SK-N-SH (cell line): ENCODE measurements at regions not wholly inside any gene's neighbourhood (a gene's known extent, or its start where the extent isn't known, plus 50 kb on each side); places are given as distances from the start of the nearest gene placed in this dataset.

Source experiments
- CTCF ChIA-PET: fragments of 300-600, 350-600 bp; formaldehyde crosslinking; extraction: SDS; loops from one replicate; lab custom pipeline; 2021; lab: Yijun Ruan, JAX
- POLR2A ChIA-PET: fragments of 350-600 bp; sonication (Branson Sonifier 250); formaldehyde crosslinking; extraction: SDS; loops from one replicate; lab custom pipeline; 2020; ENCODE audit warnings: antibody characterized with exemption, inconsistent platforms; lab: Yijun Ruan, JAX
- DNase-seq: peaks from one replicate; pipeline ENCODE4 v3.0.0; 2012
- H2AFZ ChIP-seq: fragments of 200-600 bp; sonication (generic); 2 replicates; pipeline ENCODE4 v1.8.1; 2016; ENCODE audit warnings: antibody characterized with exemption, mild to moderate bottlenecking, low read depth
- H3F3A ChIP-seq: fragments of 200-600 bp; sonication (generic); replicated peaks from 2 replicates; pipeline ENCODE3; 2016; ENCODE audit warnings: antibody characterized with exemption, mild to moderate bottlenecking; ENCODE audit not compliant: insufficient read depth
- H3K27ac ChIP-seq, 2 experiments: fragments of 200-500 bp in 1 of 2; fragments of 200-600 bp in 1 of 2; sonication (Bioruptor generic) in 1 of 2; sonication (generic), shearing (Covaris generic) in 1 of 2; 2 replicates each; pipeline versions ENCODE4 v1.5.1 to v1.6.1; 2014 to 2016; ENCODE audit warnings: low read depth in 2 of 2, inconsistent platforms in 1 of 2, low read length in 1 of 2, mild to moderate bottlenecking in 1 of 2, mixed read lengths in 1 of 2
- H3K27me3 ChIP-seq: fragments of 200-600 bp; sonication (generic), shearing (Covaris generic); 2 replicates; pipeline ENCODE4 v1.6.1; 2016; ENCODE audit warnings: mixed run types; ENCODE audit not compliant: insufficient read depth
- H3K36me3 ChIP-seq, 2 experiments: fragments of 200-500 bp in 1 of 2; fragments of 200-600 bp in 1 of 2; sonication (Bioruptor generic) in 1 of 2; sonication (generic) in 1 of 2; replicated peaks in 1 of 2; 2 replicates each; pipeline versions ENCODE3 to v1.5.1; 2014 to 2016; ENCODE audit warnings: low read length in 1 of 2, mild to moderate bottlenecking in 1 of 2; ENCODE audit not compliant: insufficient read depth in 2 of 2, control insufficient read depth in 1 of 2
- H3K4me1 ChIP-seq, 2 experiments: fragments of 200-500 bp in 1 of 2; fragments of 200-600 bp in 1 of 2; sonication (Bioruptor generic) in 1 of 2; sonication (generic), shearing (Covaris generic) in 1 of 2; 2 replicates each; pipeline versions ENCODE4 v1.5.1 to v1.6.1; 2014 to 2016; ENCODE audit warnings: low read depth in 1 of 2, low read length in 1 of 2, mixed run types in 1 of 2; ENCODE audit not compliant: insufficient read depth in 2 of 2, control insufficient read depth in 1 of 2
- H3K4me2 ChIP-seq: fragments of 200-600 bp; sonication (generic), shearing (Covaris generic); 2 replicates; pipeline ENCODE4 v1.6.1; 2017; ENCODE audit warnings: mixed run types
- H3K4me3 ChIP-seq, 2 experiments: fragments of 200-500 bp in 1 of 2; fragments of 200-600 bp in 1 of 2; sonication (Bioruptor generic) in 1 of 2; sonication (generic), shearing (Covaris generic) in 1 of 2; 2 replicates each; pipeline versions ENCODE4 v1.5.1 to v1.8.1; 2014 to 2016; ENCODE audit warnings: low read depth in 2 of 2, inconsistent platforms in 1 of 2, low read length in 1 of 2, mild to moderate bottlenecking in 1 of 2, mixed read lengths in 1 of 2, moderate library complexity in 1 of 2
- H3K79me2 ChIP-seq: fragments of 200-600 bp; sonication (generic); 2 replicates; pipeline ENCODE4 v1.8.1; 2017; ENCODE audit warnings: mild to moderate bottlenecking; ENCODE audit not compliant: insufficient read depth
- H3K9ac ChIP-seq: fragments of 200-600 bp; sonication (generic); 2 replicates; pipeline ENCODE4 v1.6.1; 2017; ENCODE audit warnings: mixed run types
- H3K9me2 ChIP-seq: fragments of 200-600 bp; sonication (generic); 2 replicates; pipeline ENCODE4 v1.6.1; 2017; ENCODE audit warnings: mixed run types
- H3K9me3 ChIP-seq: fragments of 200-600 bp; sonication (generic); 2 replicates; pipeline ENCODE4 v1.6.1; 2017; ENCODE audit warnings: mixed run types, mild to moderate bottlenecking, moderate library complexity
- H4K20me1 ChIP-seq: fragments of 200-600 bp; sonication (generic); 2 replicates; pipeline ENCODE4 v1.6.1; 2017; ENCODE audit warnings: mild to moderate bottlenecking, mixed run types; ENCODE audit not compliant: insufficient read depth
- CHD2 ChIP-seq: fragments of 150-350 bp; IDR thresholded peaks from 2 replicates; pipeline ENCODE4 v1.6.1; 2018; ENCODE audit warnings: low read length; ENCODE audit not compliant: partially characterized antibody
- EZH2phosphoT487 ChIP-seq: fragments of 200-600 bp; sonication (generic); IDR thresholded peaks from 2 replicates; pipeline ENCODE4 v1.6.1; 2017; ENCODE audit warnings: low read depth, mixed run types, mild to moderate bottlenecking, antibody characterized with exemption, moderate library complexity, borderline replicate concordance
- FOXJ3 ChIP-seq: sonication (generic); formaldehyde crosslinking; IDR thresholded peaks from 2 replicates; pipeline ENCODE4 v1.5.1; 2020; ENCODE audit warnings: mild to moderate bottlenecking, missing genetic modification reagents
- JUND ChIP-seq: IDR thresholded peaks from 2 replicates; pipeline ENCODE4 v1.4.0; 2012
- MEF2A ChIP-seq: IDR thresholded peaks from 2 replicates; pipeline ENCODE4 v1.4.0; 2012; ENCODE audit warnings: low read depth, borderline replicate concordance
- NFIC ChIP-seq: IDR thresholded peaks from 2 replicates; pipeline ENCODE4 v1.4.0; 2012; ENCODE audit warnings: borderline replicate concordance
- NRF1 ChIP-seq: IDR thresholded peaks from 2 replicates; pipeline ENCODE4 v1.6.1; 2012; ENCODE audit warnings: low read depth, mild to moderate bottlenecking, low read length
- RCOR1 ChIP-seq: fragments of 150-350 bp; IDR thresholded peaks from 2 replicates; pipeline ENCODE4 v1.6.1; 2017; ENCODE audit warnings: antibody characterized with exemption, low read length
- WGBS: methylation state at CpG from one replicate; pipeline ENCODE4 v1.1.6; 2017; ENCODE audit warnings: low lambda C conversion rate; 5-methylcytosine and 5-hydroxymethylcytosine counted together
- TF ChIP-seq, protein P1 (sequence below): IDR thresholded peaks from 2 replicates; pipeline ENCODE4 v1.4.0; 2012; ENCODE audit warnings: low read depth, borderline replicate concordance

DNA sequence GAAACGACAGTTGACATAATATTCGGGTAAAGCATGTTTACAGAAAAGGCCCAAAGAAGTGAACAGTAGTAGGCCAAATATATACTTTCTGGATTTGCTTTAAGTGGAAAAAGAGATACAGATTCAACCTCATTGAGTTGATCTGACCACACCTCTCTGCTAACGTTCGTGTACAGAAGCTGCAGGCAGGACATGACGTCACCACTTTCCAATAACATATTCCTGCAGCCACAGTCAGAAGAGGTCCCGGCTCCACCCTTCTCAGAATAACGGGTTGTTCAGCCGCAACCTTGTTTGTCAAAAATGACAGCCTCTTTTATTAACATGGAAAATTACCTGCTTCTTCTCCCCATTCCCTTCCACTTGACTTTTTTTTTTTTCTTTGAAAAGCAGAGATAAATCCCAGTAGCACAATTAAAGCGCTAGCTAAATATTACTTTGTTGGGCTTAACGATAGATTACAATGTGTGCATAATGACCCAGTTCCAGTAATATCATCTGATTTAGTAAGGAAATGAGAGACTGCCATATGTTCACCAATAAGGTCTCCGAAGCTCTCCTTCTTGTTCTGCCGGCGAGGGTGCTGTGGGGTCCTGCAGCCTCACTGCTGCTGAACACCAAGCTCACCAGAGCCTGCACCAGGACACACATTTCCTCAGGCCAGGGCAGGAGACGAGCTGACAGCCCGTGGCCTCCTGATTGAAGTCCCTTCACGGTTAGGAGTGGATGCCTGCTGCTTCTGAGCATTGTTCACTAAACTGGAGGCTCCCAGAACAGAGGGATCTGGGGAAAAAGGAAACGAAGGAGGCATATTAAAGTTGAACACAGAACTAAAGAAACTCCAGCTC lies 451.0 kb upstream of the SALL3 start:
- no peaks in the 10 kb centered on the region for H3K79me2 ChIP-seq
- no peak overlapping the region for H2AFZ ChIP-seq
- H3K9ac ChIP-seq: no peak overlapping the region
- no peaks in the 10 kb centered on the region for H4K20me1 ChIP-seq
- peaks cover 14% of the 10 kb centered on the region for H3K27me3 ChIP-seq
- POLR2A ChIA-PET: no interaction called here
- no peaks in the 10 kb centered on the region for H3K4me1 ChIP-seq
- CTCF ChIA-PET: interaction anchor here (0.6 to 1.1 kb wide), 2 partner anchors 95 to 490 kb away, joined by 3 to 4 read pairs; no protein-coding TSS in a partner anchor
- H3K9me3 ChIP-seq: no peaks in the 10 kb centered on the region
- WGBS: 6% methylated on average over 17 of the region's 17 CpGs
- H3K4me3 ChIP-seq: no peak overlapping the region
- H3K36me3 ChIP-seq: no peaks in the 10 kb centered on the region
- H3K4me2 ChIP-seq: no peak overlapping the region
- TF ChIP-seq CHD2: no peak
- TF ChIP-seq, all 33 proteins: peak for 0
- DNase-seq: no peak
- Histone ChIP-seq H3K27ac (no peak overlapping the region), H3K9me2 (no peaks in the 10 kb centered on the region), H3F3A (no peaks in the 10 kb centered on the region)

DNA sequence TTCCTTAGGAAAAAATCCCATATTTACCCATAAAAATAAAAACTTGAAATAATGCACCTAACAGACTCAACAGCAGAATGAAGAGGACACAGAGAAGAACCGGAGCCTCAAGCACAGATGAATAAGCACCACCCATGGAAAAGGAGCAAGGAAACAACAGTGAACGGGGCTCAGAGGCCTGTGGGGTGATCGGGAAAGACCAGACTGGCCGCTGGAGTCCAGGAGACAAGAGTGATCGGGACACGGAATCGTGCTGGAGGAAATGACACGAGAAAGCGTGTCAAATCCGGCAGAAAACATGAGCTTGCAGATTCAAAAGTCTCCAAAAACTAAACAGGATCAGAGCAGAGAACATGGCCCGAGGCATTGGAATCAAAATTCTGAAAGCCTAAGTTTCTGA lies 448.0 kb upstream of the SALL3 start:
- Histone ChIP-seq H3K4me2 (no peak overlapping the region), H2AFZ (no peak overlapping the region), H4K20me1 (no peaks in the 10 kb centered on the region), H3K4me1 (no peaks in the 10 kb centered on the region), H3K9me2 (no peaks in the 10 kb centered on the region), H3F3A (no peaks in the 10 kb centered on the region), H3K9ac (no peak overlapping the region), H3K36me3 (no peaks in the 10 kb centered on the region), H3K27me3 (peaks cover 13% of the 10 kb centered on the region), H3K9me3 (no peaks in the 10 kb centered on the region), H3K79me2 (no peaks in the 10 kb centered on the region), H3K27ac (no peak overlapping the region), H3K4me3 (no peak overlapping the region)
- POLR2A ChIA-PET: no interaction called here
- 13% methylated on average over 11 of the region's 11 CpGs for WGBS
- TF ChIP-seq MEF2A: no peak
- no peak for DNase-seq
- CTCF ChIA-PET: interaction anchor here (1.3 kb wide), 1 partner anchor 15 kb away, joined by 3 read pairs; no protein-coding TSS in a partner anchor

DNA sequence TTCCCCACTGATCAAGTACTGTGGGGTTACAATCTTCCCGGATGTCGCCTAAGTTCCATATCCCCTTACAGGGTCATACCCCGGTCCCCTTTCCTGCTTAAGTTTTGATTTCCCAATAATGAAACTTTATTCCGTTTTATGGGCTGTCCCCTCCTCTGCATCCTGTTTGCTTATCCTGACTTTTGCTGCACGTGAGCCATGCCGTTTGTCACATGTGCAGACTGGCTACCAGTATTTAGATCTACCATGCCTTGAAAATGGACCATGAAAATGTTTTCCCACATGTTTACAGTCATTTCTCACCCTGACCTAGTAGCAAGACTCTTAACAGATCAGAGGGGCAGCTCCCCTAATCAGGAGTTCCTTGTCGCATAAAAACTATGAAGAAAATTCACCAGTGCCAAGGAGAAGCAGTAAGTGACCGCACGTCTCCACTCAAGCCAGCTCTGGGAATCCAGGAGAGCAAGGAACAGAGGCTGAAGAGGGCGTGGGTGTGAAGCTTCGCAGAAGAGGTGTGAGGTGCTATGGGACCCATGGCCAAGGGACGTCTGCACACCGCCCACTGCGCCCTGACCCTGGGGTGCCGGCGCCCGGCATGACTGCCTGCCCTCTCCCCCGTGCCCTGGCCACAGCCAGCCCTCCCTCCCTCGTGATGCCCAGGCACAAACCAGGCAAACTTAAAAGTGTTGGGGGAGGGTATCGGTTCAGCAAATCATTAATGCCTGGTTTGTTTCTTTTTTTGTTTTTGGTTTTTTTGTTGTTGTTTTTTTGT lies 440.8 kb upstream of the SALL3 start:
- no peaks in the 10 kb centered on the region for H3K79me2 ChIP-seq
- H3K9me3 ChIP-seq: no peaks in the 10 kb centered on the region
- H3K4me3 ChIP-seq: no peak overlapping the region
- no peak for DNase-seq
- TF ChIP-seq JUND (no peak), NRF1 (no peak), RCOR1 (no peak), NFIC (no peak), MEF2A (no peak), EZH2phosphoT487 (no peak), FOXJ3 (CRISPR knock-in tag) (no peak)
- TF ChIP-seq, protein P1, sequence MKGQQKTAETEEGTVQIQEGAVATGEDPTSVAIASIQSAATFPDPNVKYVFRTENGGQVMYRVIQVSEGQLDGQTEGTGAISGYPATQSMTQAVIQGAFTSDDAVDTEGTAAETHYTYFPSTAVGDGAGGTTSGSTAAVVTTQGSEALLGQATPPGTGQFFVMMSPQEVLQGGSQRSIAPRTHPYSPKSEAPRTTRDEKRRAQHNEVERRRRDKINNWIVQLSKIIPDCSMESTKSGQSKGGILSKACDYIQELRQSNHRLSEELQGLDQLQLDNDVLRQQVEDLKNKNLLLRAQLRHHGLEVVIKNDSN: no peak
- TF ChIP-seq, all 33 proteins: peak for 0
- H3K4me1 ChIP-seq: no peaks in the 10 kb centered on the region
- 10% methylated on average over 20 of the region's 20 CpGs for WGBS
- H4K20me1 ChIP-seq: no peaks in the 10 kb centered on the region
- H3K4me2 ChIP-seq: peak overlapping the region; percentile 59; the same call in 1 of the 2 replicates
- no peaks in the 10 kb centered on the region for H3K9me2 ChIP-seq
- no peak overlapping the region for H3K27ac ChIP-seq
- H2AFZ ChIP-seq: no peak overlapping the region
- POLR2A ChIA-PET: no interaction called here
- H3K27me3 ChIP-seq: no peaks in the 10 kb centered on the region; the same call in 1 of the 2 replicates
- CTCF ChIA-PET: no interaction called here
- H3K9ac ChIP-seq: no peak overlapping the region
- no peaks in the 10 kb centered on the region for H3K36me3 ChIP-seq
- H3F3A ChIP-seq: no peaks in the 10 kb centered on the region
